Kidney epithelial cell (primary cell): ENCODE measurements at regions not wholly inside any gene's neighbourhood (a gene's known extent, or its start where the extent isn't known, plus 50 kb on each side); places are given as distances from the start of the nearest gene placed in this dataset.

Experiments used
- DNase-seq: peaks from one replicate; pipeline ENCODE4 v3.0.0-alpha.2; 2010; ENCODE audit warnings: low read depth
- H3K27me3 ChIP-seq: 2 replicates; pipeline ENCODE4 v1.6.0; 2011; ENCODE audit warnings: low read length; ENCODE audit not compliant: control insufficient read depth, insufficient read depth
- H3K36me3 ChIP-seq: 2 replicates; pipeline ENCODE4 v1.5.1; 2011; ENCODE audit warnings: low read length; ENCODE audit not compliant: control insufficient read depth, insufficient read depth
- H3K4me3 ChIP-seq: 2 replicates; pipeline ENCODE4 v1.5.1; 2011; ENCODE audit warnings: low read depth, mild to moderate bottlenecking, control low read depth, low read length
- TF ChIP-seq, protein P1 (sequence below): IDR thresholded peaks from 2 replicates; pipeline ENCODE4 v1.5.1; 2011; ENCODE audit warnings: mild to moderate bottlenecking, moderate library complexity, low read length, control low read depth, inconsistent platforms; ENCODE audit not compliant: insufficient read depth, poor library complexity, severe bottlenecking

DNA sequence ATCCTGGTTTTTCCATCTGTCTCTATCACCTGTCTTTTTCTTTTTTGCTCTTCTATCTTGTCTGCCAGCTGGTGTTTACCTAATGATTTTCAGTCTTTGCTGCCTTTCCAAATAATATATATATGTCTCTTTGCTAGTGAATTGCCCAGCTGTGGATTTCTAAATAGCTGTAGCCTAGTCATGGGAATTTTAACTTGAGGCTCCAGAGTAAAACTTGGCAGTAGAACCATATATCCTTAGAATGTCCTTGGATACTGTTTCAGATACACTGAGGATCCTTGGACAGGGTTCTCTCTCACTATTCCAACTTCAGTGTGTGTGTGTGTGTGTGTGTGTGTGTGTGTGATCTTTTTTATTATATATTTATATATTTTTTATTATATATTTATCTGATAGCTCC, 2285.3 kb downstream of the LRRC4C start:
- H3K27me3 ChIP-seq: no peaks in the 10 kb centered on the region
- no peaks in the 10 kb centered on the region for H3K36me3 ChIP-seq
- H3K4me3 ChIP-seq: no peak overlapping the region
- TF ChIP-seq, protein P1, sequence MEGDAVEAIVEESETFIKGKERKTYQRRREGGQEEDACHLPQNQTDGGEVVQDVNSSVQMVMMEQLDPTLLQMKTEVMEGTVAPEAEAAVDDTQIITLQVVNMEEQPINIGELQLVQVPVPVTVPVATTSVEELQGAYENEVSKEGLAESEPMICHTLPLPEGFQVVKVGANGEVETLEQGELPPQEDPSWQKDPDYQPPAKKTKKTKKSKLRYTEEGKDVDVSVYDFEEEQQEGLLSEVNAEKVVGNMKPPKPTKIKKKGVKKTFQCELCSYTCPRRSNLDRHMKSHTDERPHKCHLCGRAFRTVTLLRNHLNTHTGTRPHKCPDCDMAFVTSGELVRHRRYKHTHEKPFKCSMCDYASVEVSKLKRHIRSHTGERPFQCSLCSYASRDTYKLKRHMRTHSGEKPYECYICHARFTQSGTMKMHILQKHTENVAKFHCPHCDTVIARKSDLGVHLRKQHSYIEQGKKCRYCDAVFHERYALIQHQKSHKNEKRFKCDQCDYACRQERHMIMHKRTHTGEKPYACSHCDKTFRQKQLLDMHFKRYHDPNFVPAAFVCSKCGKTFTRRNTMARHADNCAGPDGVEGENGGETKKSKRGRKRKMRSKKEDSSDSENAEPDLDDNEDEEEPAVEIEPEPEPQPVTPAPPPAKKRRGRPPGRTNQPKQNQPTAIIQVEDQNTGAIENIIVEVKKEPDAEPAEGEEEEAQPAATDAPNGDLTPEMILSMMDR: no peak
- DNase-seq: no peak

DNA sequence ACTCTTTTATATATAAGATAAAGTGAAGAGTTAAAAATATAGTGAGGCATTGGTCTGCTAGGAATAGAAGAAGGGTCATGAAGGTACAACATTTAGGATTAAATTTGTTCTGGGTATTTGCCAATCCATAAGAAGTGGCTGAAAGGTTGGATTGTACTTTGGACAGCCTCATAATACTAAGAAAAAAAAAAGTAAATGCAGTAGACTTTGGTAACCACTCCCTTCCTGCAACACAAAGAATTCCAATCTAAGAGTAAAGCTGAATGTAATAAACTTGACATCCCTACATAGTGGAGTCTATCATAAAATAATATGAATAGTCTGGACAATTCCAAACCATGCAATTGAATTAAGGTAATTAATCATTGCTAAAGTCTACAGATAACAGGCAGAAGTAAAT, 2294.4 kb downstream of the LRRC4C start:
- no peak overlapping the region for H3K4me3 ChIP-seq
- H3K36me3 ChIP-seq: no peaks in the 10 kb centered on the region
- TF ChIP-seq, protein P1: no peak
- DNase-seq: no peak
- no peaks in the 10 kb centered on the region for H3K27me3 ChIP-seq

DNA sequence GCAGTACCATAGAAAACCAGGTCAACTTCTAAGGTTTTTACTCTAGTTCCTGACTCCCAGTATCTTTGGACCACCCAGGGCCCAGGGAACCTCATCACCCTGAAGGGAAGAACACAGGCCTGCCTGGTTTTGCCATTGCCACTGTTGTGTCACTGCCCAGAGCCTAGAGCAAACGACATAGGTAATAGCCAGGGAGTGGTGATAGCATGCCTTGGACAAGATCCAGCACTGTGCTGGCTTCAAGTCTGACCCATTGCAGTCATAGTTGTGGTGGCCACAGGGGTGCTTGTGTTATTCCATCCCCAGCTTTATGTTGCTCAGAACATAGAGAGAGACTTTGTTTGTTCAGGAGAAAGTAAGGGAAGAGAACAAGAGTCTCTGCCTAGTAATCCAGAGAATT, 2310.2 kb downstream of the LRRC4C start:
- H3K4me3 ChIP-seq: no peak overlapping the region
- no peaks in the 10 kb centered on the region for H3K36me3 ChIP-seq
- no peak for DNase-seq
- TF ChIP-seq, protein P1: no peak
- H3K27me3 ChIP-seq: no peaks in the 10 kb centered on the region

DNA sequence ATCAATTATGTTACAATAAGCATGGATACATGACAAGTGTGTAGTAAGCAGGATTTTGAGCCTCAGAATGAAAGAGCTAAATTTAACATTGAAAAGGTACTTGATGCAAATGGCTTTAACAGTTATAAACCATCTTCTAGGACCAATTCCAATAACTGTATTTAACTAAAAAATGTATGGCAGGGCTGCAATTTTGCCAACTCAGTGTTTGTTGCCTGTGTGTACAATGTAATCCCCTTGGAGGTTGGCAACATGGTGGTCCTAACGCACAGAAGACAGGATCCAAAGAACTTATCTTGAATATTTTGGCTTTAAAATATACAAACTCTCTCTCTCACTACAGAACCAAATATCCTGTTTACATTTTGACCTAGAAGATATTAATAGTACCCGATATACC, 2314.1 kb downstream of the LRRC4C start:
- no peak overlapping the region for H3K4me3 ChIP-seq
- no peak for DNase-seq
- H3K36me3 ChIP-seq: no peaks in the 10 kb centered on the region
- no peaks in the 10 kb centered on the region for H3K27me3 ChIP-seq
- TF ChIP-seq, protein P1: no peak

DNA sequence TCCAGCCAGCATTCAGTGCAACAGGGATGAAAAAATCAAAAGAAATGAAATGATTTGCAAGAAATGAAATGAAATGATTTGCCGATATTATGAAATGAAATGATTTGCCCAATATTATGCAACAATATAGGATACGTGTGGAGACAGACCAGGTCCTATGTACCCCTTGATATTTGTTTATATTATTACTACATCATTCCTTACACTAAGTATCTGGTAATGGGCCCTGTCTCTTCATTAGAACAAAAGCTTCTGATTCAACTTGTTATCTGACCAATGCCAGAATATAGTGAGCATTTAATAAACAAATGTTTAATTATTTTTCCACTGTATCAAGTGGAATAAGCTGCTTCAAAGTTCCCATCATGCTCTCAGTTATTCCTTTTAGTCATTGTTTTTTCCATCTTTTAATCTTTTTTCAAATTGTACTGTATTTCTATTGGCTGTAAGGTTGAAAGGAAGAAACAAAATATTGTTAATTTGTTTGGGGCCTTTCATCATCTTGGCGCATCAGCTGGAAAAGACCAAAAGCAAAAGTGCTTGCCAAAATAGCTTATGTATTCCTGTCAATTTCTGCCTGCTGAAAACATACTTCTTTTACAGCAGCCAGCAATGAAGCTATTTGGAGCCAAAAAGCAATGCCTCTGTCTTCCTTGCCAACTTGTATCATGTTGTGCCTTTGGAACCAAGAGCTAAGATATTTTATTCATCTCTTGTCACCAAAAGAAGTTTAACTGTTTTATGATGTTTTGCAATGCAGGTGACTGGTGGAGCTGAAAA, 2314.9 kb downstream of the LRRC4C start:
- TF ChIP-seq, protein P1: no peak
- Histone ChIP-seq H3K27me3 (no peaks in the 10 kb centered on the region), H3K36me3 (no peaks in the 10 kb centered on the region), H3K4me3 (no peak overlapping the region)
- no peak for DNase-seq

DNA sequence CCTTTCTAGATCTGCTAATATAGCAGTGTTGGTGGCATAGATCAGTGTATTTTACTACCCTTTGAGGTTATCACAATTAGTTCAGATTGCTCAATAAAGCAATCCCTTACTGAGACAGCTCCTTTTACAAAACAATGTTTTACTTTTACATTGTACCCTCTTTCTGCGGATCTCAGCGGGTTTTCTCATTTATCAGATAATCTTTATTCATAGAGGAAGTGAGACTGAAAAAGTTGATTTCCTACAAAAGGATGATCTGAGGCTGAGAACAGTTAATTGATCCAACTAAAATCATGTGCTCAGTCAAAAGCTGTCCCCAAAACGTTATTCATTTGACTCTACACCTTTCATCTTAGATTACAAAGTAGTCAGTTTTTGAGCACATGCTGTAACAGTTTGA, 2319.9 kb downstream of the LRRC4C start:
- TF ChIP-seq, protein P1: no peak
- no peaks in the 10 kb centered on the region for H3K36me3 ChIP-seq
- H3K4me3 ChIP-seq: no peak overlapping the region
- no peaks in the 10 kb centered on the region for H3K27me3 ChIP-seq
- DNase-seq: no peak
